Endothelial cell (in vitro differentiated cells): ENCODE measurements at regions not wholly inside any gene's neighbourhood (a gene's known extent, or its start where the extent isn't known, plus 50 kb on each side); places are given as distances from the start of the nearest gene placed in this dataset.

Experiments used
- DNase-seq: peaks from one replicate; pipeline ENCODE4 v3.0.0; 2021; ENCODE audit warnings: low spot score
- H3K27ac Mint-ChIP-seq: one replicate; pipeline ENCODE4 v1.8.0; 2021; ENCODE audit warnings: mixed read lengths, inconsistent platforms; ENCODE audit not compliant: unreplicated experiment
- H3K27me3 Mint-ChIP-seq: one replicate; pipeline ENCODE4 v1.8.0; 2021; ENCODE audit warnings: mild to moderate bottlenecking, moderate library complexity, mixed read lengths, inconsistent platforms; ENCODE audit not compliant: unreplicated experiment
- H3K36me3 Mint-ChIP-seq: one replicate; pipeline ENCODE4 v1.8.0; 2021; ENCODE audit warnings: mild to moderate bottlenecking, low read depth, mixed read lengths, inconsistent platforms; ENCODE audit not compliant: unreplicated experiment
- H3K4me1 Mint-ChIP-seq: one replicate; pipeline ENCODE4 v1.8.0; 2021; ENCODE audit warnings: mild to moderate bottlenecking, mixed read lengths, inconsistent platforms; ENCODE audit not compliant: unreplicated experiment
- H3K4me3 Mint-ChIP-seq: one replicate; pipeline ENCODE4 v1.8.0; 2021; ENCODE audit warnings: mild to moderate bottlenecking, mixed read lengths, inconsistent platforms; ENCODE audit not compliant: unreplicated experiment
- H3K9me3 Mint-ChIP-seq: one replicate; pipeline ENCODE4 v1.8.0; 2021; ENCODE audit warnings: mixed read lengths, inconsistent platforms; ENCODE audit not compliant: unreplicated experiment
- TF ChIP-seq, protein P1 (sequence below): fragments of 200-600 bp; sonication (generic); IDR thresholded peaks from one replicate; pipeline ENCODE4 v1.5.0; 2021; ENCODE audit warnings: antibody characterized with exemption; ENCODE audit not compliant: unreplicated experiment

DNA sequence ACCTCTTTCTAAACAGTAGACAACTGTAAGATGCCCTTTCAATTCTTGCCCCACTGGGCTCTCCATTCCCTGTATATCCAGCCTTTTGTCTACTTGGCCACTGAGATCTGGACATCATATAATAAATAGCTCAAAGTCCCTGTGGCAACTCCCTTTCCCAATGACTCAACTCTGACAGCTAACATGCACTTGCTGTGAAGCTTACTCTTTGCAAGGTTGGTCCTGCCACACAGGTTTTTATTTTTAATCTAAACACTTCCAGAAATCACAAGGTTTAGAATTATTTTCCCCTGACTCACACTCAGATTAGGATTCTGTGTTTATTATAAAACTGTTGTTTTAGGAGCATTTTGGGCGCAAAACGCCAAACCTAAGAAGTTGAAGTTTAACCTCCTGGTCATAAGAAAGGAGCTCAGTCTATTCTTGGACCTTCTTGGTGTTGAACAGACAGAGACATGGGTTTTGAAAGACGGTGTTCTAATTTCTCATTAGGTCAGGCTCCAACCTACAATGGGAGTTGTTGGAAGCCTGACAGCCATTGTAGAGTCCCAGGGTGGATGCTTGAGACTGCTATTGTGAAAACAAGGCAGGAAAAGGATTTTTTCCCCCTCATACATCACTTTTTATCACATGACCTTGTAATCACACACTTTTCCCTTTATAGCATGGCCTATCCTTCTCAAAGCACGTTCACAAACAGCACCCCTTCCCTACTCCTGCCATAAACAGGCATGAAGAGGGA lies 124.7 kb upstream of the SERPINE2 start:
- no peak overlapping the region for H3K27ac Mint-ChIP-seq
- TF ChIP-seq, protein P1, sequence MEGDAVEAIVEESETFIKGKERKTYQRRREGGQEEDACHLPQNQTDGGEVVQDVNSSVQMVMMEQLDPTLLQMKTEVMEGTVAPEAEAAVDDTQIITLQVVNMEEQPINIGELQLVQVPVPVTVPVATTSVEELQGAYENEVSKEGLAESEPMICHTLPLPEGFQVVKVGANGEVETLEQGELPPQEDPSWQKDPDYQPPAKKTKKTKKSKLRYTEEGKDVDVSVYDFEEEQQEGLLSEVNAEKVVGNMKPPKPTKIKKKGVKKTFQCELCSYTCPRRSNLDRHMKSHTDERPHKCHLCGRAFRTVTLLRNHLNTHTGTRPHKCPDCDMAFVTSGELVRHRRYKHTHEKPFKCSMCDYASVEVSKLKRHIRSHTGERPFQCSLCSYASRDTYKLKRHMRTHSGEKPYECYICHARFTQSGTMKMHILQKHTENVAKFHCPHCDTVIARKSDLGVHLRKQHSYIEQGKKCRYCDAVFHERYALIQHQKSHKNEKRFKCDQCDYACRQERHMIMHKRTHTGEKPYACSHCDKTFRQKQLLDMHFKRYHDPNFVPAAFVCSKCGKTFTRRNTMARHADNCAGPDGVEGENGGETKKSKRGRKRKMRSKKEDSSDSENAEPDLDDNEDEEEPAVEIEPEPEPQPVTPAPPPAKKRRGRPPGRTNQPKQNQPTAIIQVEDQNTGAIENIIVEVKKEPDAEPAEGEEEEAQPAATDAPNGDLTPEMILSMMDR: no peak
- no peak for DNase-seq
- H3K36me3 Mint-ChIP-seq: no peaks in the 10 kb centered on the region
- H3K4me1 Mint-ChIP-seq: no peaks in the 10 kb centered on the region
- H3K9me3 Mint-ChIP-seq: no peaks in the 10 kb centered on the region
- H3K27me3 Mint-ChIP-seq: peaks cover 4% of the 10 kb centered on the region
- no peak overlapping the region for H3K4me3 Mint-ChIP-seq

DNA sequence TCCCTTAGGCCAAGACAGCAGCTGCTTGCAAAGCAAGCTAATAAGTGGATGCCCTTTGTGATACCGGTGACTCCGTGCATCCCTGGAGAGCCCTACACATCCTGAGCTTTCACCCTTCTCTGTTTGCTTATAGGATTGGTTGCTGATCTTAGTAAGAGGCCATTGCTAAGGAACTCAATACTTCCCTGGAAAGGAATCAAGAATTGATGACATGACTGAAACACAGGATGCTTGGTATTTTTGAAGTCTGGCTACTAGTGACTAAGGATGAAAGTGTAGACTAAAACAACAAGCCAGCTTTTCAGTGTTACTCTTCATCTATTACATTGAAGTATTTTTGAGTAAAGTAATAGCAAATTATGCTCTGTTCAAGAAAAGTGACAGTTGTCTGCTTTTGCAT lies 123.0 kb upstream of the SERPINE2 start:
- no peak overlapping the region for H3K27ac Mint-ChIP-seq
- H3K4me1 Mint-ChIP-seq: no peaks in the 10 kb centered on the region
- H3K4me3 Mint-ChIP-seq: no peak overlapping the region
- H3K27me3 Mint-ChIP-seq: peaks cover 4% of the 10 kb centered on the region
- no peaks in the 10 kb centered on the region for H3K36me3 Mint-ChIP-seq
- TF ChIP-seq, protein P1: no peak
- H3K9me3 Mint-ChIP-seq: no peaks in the 10 kb centered on the region
- DNase-seq: no peak

DNA sequence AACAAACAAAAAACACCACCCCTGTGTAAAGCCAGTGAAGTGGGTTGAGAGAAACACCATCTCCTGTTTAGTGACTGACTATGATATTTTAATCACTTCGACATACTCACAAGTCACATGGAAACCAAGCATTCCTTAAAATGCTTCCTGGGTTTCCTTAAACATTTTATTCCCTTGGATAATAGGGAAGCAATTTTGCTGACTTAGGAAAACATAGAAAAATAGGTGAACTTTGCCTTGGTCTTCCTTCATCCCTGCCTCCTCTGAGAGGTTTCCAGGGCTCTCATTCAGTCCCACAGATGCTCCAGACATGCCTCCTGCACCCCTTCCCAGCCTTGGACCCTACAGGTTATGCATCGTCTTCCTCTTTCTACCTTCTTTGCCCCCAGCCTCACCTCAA lies 122.6 kb upstream of the SERPINE2 start:
- DNase-seq: no peak
- no peaks in the 10 kb centered on the region for H3K4me1 Mint-ChIP-seq
- H3K36me3 Mint-ChIP-seq: no peaks in the 10 kb centered on the region
- H3K4me3 Mint-ChIP-seq: no peak overlapping the region
- no peak overlapping the region for H3K27ac Mint-ChIP-seq
- TF ChIP-seq, protein P1: no peak
- no peaks in the 10 kb centered on the region for H3K9me3 Mint-ChIP-seq
- peaks cover 4% of the 10 kb centered on the region for H3K27me3 Mint-ChIP-seq

DNA sequence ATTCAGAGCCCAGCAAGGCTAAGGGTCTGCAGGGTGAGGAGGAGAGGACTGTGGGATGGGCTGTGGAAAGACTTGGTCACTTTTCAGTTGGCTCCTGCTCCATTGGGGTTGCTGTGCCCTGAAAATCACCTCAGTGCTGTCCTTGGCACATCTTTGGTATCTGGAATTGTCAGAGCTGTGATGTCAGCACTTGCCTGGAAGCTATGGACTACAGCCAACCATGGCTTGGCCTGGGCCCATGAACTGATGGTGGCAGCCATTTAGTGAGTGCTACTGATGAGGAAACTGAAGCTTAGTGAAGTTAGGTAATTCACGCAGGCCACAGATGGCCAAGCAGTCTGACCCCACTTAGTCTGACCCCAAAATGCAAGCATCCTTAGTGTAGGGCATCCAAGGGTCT lies 121.8 kb upstream of the SERPINE2 start:
- Mint-ChIP-seq H3K27me3 (peaks cover 6% of the 10 kb centered on the region), H3K4me1 (peaks cover 2% of the 10 kb centered on the region), H3K9me3 (no peaks in the 10 kb centered on the region), H3K27ac (no peak overlapping the region), H3K36me3 (no peaks in the 10 kb centered on the region), H3K4me3 (no peak overlapping the region)
- DNase-seq: no peak
- TF ChIP-seq, protein P1: no peak

DNA sequence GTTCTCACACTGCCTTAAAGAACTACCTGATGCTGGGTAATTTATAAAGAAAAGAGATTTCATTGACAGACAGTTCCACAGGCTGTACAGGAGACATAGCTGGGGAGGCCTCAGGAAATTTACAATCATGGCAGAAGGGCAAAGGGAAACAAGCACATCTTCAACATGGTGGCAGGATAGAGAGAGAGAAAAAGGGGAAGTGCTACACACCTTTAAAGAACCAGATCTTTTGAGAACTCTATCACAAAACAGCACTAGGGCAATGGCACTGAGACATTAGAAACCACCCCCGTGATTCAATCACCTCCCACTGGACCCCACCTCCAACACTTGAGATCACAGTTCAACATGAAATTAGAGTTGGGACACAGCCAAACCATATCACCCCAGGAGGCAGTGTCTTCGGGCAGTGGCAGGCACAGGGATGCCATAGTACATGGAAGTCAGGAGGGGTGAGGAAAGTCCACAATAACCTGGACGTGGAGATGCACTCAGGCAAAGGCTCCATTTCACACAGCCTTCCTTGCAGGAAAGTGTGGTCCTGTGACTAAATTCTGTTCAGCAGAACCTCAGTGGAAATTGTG lies 120.4 kb upstream of the SERPINE2 start:
- DNase-seq: no peak
- no peaks in the 10 kb centered on the region for H3K9me3 Mint-ChIP-seq
- no peaks in the 10 kb centered on the region for H3K36me3 Mint-ChIP-seq
- TF ChIP-seq, protein P1: no peak
- no peak overlapping the region for H3K4me3 Mint-ChIP-seq
- peaks cover 6% of the 10 kb centered on the region for H3K4me1 Mint-ChIP-seq
- peaks cover 6% of the 10 kb centered on the region for H3K27me3 Mint-ChIP-seq
- no peak overlapping the region for H3K27ac Mint-ChIP-seq
